GM10266 (cell line): ENCODE measurements at regions not wholly inside any gene's neighbourhood (a gene's known extent, or its start where the extent isn't known, plus 50 kb on each side); places are given as distances from the start of the nearest gene placed in this dataset.
"Not testable (repeated sequence)": the region's sequence is repeated elsewhere in the genome, so short reads cannot be mapped to it uniquely, and the experiment has no call there.

Experiments
- DNase-seq: peaks from one replicate; pipeline ENCODE4 v3.0.0; 2012; ENCODE audit errors: extremely low spot score
- TF ChIP-seq, protein P1 (sequence below): IDR thresholded peaks from 2 replicates; pipeline ENCODE4 v1.5.1; 2012; ENCODE audit warnings: mild to moderate bottlenecking, low read depth; ENCODE audit not compliant: control insufficient read depth, insufficient read depth; ENCODE audit errors: missing control alignments

DNA sequence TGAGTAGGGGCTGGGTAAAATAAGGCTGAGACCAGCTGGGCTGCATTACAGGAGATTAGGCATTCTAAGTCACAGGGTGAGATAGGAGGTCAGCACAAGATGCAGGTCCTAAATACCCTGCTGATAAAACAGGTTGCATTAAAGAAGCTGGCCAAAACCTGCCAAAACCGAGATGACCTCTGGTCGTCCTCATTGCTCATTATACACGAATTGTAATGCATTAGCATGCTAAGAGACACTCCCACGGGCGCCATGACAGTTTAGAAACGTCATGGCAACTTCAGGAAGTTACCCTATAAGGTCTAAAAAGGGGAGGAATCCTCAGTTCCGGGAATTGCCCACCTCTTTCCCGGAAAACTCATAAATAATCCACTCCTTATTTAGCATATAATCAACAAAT is 132.2 kb downstream of the ARL4C start:
- no peak for DNase-seq
- TF ChIP-seq, protein P1, sequence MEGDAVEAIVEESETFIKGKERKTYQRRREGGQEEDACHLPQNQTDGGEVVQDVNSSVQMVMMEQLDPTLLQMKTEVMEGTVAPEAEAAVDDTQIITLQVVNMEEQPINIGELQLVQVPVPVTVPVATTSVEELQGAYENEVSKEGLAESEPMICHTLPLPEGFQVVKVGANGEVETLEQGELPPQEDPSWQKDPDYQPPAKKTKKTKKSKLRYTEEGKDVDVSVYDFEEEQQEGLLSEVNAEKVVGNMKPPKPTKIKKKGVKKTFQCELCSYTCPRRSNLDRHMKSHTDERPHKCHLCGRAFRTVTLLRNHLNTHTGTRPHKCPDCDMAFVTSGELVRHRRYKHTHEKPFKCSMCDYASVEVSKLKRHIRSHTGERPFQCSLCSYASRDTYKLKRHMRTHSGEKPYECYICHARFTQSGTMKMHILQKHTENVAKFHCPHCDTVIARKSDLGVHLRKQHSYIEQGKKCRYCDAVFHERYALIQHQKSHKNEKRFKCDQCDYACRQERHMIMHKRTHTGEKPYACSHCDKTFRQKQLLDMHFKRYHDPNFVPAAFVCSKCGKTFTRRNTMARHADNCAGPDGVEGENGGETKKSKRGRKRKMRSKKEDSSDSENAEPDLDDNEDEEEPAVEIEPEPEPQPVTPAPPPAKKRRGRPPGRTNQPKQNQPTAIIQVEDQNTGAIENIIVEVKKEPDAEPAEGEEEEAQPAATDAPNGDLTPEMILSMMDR: no peak

DNA sequence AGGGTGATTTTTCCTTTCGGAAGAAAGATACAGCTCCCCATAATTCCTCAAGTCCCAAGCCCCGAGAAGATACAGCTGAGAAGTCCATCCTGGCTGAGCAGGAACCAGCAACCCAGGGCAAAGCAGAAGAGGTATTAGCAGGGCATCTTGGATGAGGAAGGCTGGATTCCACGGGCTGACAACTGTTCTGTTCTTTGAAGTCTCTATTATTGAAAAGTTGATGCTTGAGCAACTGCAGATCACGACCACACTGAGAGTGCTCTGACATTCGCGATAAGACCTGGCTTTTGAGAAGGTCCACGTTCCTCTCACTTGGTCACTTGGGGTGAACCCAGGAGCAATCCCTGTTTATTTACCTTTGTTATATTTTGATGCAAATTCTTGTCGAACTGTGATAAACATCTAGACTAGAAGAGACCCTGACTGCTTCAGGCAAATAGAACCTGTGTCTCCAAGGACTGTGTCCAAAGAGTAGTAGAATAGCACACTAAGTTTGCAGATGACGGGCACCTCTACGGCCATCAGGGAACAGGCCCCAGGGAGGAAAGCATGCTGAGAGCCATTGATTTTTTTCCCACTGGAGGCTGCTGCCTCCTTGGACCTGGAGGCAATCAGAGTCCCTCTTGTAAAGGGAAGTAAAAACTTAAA is 133.1 kb downstream of the ARL4C start:
- no peak for DNase-seq
- TF ChIP-seq, protein P1: no peak

DNA sequence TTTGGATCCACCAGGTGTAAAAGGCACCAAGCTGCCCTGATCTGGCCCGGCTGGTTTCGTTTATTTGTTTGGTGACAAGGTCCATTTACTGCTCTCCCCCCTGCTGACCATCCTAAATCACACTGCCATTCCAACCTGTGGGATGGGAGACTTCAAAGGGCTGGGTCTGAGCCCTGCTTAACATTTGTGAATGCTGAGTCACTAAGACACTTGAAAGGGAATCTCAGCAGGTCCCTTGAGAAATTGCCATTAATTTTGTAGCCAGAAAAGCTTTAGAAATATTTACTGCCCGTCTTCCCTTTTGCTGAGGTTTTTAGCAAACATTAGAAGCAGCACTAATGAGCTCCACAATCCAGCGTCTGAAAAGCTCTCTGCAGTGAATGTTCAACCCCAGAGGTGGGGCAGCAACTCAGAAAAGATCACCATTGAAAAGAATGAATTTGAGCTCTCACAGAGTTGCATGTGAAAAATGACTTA is 133.8 kb downstream of the ARL4C start:
- DNase-seq: no peak

DNA sequence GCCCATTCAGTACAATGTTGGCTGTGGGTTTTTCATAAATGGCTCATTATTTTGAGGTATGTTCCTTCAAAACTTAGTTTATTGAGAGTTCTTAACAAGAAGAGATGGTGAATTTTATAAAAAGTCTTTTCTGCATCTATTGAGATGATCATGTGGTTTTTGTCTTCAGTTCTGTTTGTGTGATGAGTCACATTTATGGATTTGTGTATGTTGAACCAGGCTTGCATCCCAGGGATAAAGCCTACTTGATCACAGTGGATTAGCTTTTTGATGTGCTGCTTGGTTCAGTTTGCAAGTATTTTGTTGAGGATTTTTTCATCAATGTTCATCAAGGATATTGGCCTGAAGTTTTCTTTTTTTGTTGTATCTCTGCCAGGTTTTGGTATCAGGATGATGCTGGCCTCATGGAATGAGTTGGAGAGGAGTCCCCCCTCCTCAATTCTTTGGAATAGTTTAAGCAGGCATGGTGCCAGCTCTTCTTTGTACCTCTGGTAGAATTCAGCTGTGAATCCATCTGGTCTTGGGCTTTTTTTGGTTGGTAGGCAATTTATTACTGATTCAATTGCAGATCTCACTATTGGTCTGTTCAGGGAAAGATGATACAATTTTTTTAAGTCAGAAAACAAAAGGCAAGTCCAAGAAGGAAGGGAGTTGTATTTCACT is 136.4 kb downstream of the ARL4C start:
- not testable (repeated sequence) for DNase-seq

More for the DNA sequence above, 133.8 kb downstream of the ARL4C start:
- TF ChIP-seq, protein P1: no peak

DNA sequence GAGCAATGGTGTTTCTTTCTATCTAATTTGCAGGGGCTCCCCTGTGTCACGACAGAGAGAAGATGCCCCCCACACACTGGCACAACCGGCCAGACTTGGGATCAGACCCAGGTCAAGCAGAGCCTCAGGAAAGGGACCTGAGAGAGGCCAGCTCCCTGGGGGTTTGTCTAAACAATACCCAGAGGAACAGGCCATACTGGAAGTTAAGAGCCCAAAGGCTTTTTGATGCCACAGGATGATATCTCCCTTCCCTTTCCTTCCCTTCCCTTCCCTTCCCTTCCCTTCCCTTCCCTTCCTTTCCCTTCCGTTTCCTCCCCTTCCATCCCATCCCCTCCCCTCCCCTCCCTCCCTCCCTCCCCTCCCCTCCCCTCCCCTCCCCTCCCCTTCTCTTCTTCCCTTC is 139.2 kb downstream of the ARL4C start:
- TF ChIP-seq, protein P1: no peak

DNA sequence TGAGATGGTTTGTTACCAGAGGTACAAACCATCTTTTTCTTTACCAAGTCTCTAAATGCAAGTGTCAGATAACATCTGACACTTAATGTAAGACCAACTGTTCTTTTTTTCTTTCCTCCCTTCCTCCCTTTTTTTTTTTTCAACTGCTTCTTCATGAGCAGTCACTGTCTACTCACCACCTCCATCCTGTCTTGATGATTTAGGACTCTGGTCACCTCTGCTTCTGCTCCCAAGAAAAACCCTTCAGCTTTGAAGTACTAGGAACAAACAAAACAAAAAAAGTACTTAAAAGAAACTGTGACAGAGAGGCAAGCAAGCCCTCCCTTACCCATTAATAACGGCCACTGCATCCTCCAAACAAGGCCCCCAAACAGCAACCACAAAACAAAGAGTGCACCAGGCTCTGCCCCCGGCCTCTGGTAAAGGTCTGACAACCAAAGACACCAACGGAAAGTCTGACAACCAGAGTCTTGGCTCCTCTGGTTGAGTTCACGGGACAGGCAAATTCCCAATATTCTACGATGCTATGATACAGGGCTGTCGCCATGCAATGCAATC is 141.0 kb downstream of the ARL4C start:
- DNase-seq: no peak
- TF ChIP-seq, protein P1: no peak

More for the DNA sequence above, 139.2 kb downstream of the ARL4C start:
- DNase-seq: no peak

DNA sequence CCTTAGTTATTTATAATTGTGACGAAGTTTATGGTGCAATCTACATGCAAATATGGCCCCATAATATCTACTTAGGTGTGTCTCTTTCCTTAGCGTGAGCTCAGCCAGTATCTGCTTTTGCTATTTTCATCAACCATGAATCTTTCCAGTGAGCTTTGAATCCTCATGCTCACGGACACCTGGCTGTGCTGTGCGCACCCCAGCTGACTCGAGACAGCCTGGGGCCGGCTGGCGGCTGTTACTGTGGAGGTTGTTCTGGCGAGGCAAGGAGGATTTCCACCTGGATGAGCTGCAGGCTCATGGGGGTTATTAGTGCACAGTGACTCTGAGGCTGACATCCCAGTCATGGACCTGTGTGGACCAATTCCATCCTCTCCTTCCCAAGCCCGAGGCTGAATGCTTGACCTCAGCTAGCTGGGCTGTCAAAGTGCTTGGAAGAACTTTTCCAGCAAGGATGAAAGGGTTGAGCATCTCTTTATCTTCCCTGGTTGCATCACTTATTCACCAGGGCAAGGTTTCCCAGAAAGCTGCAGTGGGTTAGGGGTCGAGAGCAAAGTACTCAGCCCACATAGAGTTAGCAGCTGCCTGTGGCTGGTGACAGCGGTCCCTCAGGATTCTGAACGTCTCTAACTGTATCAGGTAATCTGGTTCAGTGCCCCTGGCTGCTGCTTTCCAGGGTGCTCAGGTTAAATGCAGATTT is 141.7 kb downstream of the ARL4C start:
- DNase-seq: no peak
- TF ChIP-seq, protein P1: no peak
